ENCODE measurements at regions not wholly inside any gene's neighbourhood (a gene's known extent, or its start where the extent isn't known, plus 50 kb on each side); places are given as distances from the start of the nearest gene placed in this dataset.

DNA sequence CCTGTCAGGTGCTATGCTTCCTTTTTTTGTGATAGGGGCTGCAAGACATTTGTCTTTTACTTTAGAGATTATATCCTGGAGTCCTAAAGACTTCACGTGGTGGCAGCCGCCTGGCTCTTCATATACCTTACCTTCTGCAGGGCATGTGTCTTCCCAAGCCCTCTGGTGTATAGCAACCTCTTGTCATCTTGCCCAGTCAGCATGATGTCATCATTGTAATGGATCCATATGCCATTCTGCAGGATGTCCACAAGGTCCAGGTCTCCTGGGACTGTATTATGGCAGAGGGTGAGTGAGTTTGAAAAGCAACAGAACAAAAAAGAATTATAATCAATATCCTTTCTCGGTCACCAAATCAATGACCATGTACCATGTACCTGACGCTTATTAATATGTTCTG lies 82.2 kb upstream of the SCOC start:
- DNase-seq (ENCODE audit: low read depth, low spot score): no peak
- Histone ChIP-seq H3K4me3 (no peak overlapping the region), H3K9me3 (ENCODE audit: low read depth, low read length) (no peaks in the 10 kb centered on the region), H3K27ac (no peak overlapping the region), H3K9ac (ENCODE audit: insufficient read length) (no peak overlapping the region), H3K36me3 (ENCODE audit: insufficient read depth, low read length) (no peaks in the 10 kb centered on the region)
- TF ChIP-seq FOXP2 (optimal IDR thresholded peaks at IDR 0.05; ENCODE audit: control extremely low read depth, extremely low read length, insufficient read depth) (no peak), POLR2AphosphoS5 (IDR thresholded peaks at IDR 0.05; ENCODE audit: borderline replicate concordance, low read depth, low read length) (no peak), EZH2 (IDR thresholded peaks at IDR 0.05) (no peak)

DNA sequence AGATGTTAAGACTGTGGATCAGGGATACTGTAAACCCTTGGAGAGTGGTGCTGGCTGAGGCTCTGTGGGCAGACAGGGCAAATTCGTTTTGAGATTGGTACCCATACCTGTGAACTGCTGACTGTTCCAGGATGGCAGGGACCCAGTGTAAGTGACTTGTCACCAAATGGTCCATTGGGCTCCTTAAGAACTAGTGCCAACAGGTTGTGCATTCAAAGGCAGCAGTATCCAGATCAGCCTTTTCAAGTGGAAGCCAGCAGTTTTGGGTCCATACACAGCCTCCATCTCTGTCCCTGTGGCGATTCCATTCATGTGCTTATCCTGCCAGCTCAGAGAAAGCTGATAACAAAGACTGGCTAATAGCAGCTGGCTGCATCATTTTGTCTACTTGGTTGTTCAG lies 84.0 kb upstream of the SCOC start:
- Histone ChIP-seq H3K4me3 (no peak overlapping the region), H3K27ac (no peak overlapping the region), H3K9me3 (ENCODE audit: low read depth, low read length) (no peaks in the 10 kb centered on the region), H3K9ac (ENCODE audit: insufficient read length) (no peak overlapping the region), H3K36me3 (ENCODE audit: insufficient read depth, low read length) (no peaks in the 10 kb centered on the region)
- no peak for TF ChIP-seq FOXP2 (optimal IDR thresholded peaks at IDR 0.05; ENCODE audit: control extremely low read depth, extremely low read length, insufficient read depth)
- no peak for TF ChIP-seq EZH2 (IDR thresholded peaks at IDR 0.05)
- TF ChIP-seq POLR2AphosphoS5 (IDR thresholded peaks at IDR 0.05; ENCODE audit: borderline replicate concordance, low read depth, low read length): no peak
- no peak for DNase-seq (ENCODE audit: low read depth, low spot score)

DNA sequence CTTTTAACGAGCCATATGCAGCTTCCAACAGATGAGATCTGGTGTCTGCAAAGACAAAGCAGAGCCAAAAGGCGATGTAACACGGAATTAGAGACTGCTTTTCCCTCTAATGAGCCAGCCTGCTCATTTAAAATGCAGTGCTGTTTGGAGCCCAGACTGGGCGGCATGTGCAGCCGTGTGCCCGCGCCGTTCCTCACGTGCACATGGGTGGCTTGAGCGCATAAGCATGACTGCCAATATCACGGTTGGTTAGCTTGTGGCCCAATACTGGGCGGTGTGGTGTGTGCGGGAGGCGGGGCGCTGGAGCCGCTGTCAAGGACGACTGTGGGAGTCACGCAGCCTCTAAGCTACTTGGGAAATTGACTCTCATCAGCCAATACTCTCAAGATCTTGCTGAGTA lies 87.0 kb upstream of the SCOC start:
- DNase-seq (ENCODE audit: low read depth, low spot score): no peak
- Histone ChIP-seq H3K9me3 (ENCODE audit: low read depth, low read length) (no peaks in the 10 kb centered on the region), H3K9ac (ENCODE audit: insufficient read length) (no peak overlapping the region), H3K36me3 (ENCODE audit: insufficient read depth, low read length) (no peaks in the 10 kb centered on the region), H3K27ac (no peak overlapping the region), H3K4me3 (no peak overlapping the region)
- TF ChIP-seq EZH2 (IDR thresholded peaks at IDR 0.05) (no peak), FOXP2 (optimal IDR thresholded peaks at IDR 0.05; ENCODE audit: control extremely low read depth, extremely low read length, insufficient read depth) (no peak), POLR2AphosphoS5 (IDR thresholded peaks at IDR 0.05; ENCODE audit: borderline replicate concordance, low read depth, low read length) (0 out of 2 replicates have a peak, but pooled peaks have one; percentile 20)

DNA sequence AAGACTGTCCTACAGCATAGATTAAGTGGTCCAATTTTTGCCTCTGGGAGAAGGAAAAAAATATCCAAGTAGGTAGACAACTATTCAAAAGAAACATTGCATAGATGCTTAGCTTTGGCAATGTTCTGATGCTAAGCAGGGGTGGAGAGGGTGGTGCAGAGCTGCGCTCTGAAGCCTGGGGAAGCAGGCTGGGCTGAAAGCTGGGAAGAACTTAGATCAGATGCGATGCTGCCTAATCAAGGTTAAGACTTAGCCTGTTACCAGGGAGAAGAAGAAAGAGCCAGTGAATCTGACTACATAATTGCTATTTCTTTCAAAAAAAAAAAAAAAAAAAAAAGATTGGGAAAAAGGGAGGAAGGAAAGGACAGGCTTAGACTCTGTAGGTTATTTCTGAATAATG lies 89.0 kb upstream of the SCOC start:
- H3K9me3 ChIP-seq (ENCODE audit: low read depth, low read length): no peaks in the 10 kb centered on the region

DNA sequence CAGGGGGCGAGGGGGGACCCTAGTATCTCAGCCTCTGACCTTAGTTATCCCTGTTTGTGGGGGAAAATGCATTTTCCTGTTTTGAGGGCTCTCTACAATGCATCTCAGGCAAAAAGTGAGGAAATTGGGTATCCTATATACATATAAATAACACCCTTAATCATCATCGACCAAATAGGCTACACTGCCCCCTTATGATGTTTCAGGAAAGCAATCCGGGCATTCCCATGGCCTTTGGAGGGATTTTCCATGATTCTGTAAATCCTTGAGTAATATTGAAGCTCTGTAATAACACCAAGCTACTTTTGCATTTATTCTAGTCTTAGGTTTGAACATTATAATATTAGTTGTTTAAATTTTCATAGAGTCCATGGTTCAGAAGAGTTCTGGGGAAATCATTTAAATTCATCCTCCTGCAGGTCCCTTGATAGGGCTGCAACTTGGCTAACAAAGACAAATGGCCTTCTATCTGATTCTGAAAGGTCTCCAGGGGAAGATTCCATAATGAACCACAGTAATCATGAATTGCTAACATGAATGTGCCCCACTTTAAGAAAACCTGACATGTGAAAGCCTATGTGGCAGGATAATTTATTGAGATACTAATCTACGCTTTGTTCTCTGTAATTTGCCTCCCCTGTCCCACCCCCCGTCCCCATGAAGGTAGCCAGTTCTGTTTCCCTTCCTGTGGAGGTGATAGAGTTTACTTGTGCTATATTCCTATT lies 91.5 kb upstream of the SCOC start:
- no peaks in the 10 kb centered on the region for H3K9me3 ChIP-seq (ENCODE audit: low read depth, low read length)
- no peak for TF ChIP-seq EZH2 (IDR thresholded peaks at IDR 0.05)
- no peak for TF ChIP-seq POLR2AphosphoS5 (IDR thresholded peaks at IDR 0.05; ENCODE audit: borderline replicate concordance, low read depth, low read length)
- TF ChIP-seq FOXP2 (optimal IDR thresholded peaks at IDR 0.05; ENCODE audit: control extremely low read depth, extremely low read length, insufficient read depth): no peak
- no peak overlapping the region for H3K27ac ChIP-seq
- no peak overlapping the region for H3K9ac ChIP-seq (ENCODE audit: insufficient read length)
- DNase-seq (ENCODE audit: low read depth, low spot score): no peak
- no peak overlapping the region for H3K4me3 ChIP-seq
- H3K36me3 ChIP-seq (ENCODE audit: insufficient read depth, low read length): no peaks in the 10 kb centered on the region

More for the DNA sequence above, 89.0 kb upstream of the SCOC start:
- DNase-seq (ENCODE audit: low read depth, low spot score): no peak
- TF ChIP-seq POLR2AphosphoS5 (IDR thresholded peaks at IDR 0.05; ENCODE audit: borderline replicate concordance, low read depth, low read length): no peak
- TF ChIP-seq FOXP2 (optimal IDR thresholded peaks at IDR 0.05; ENCODE audit: control extremely low read depth, extremely low read length, insufficient read depth): no peak
- TF ChIP-seq EZH2 (IDR thresholded peaks at IDR 0.05): no peak
- H3K36me3 ChIP-seq (ENCODE audit: insufficient read depth, low read length): no peaks in the 10 kb centered on the region
- H3K27ac ChIP-seq: no peak overlapping the region
- H3K4me3 ChIP-seq: no peak overlapping the region
- no peak overlapping the region for H3K9ac ChIP-seq (ENCODE audit: insufficient read length)

DNA sequence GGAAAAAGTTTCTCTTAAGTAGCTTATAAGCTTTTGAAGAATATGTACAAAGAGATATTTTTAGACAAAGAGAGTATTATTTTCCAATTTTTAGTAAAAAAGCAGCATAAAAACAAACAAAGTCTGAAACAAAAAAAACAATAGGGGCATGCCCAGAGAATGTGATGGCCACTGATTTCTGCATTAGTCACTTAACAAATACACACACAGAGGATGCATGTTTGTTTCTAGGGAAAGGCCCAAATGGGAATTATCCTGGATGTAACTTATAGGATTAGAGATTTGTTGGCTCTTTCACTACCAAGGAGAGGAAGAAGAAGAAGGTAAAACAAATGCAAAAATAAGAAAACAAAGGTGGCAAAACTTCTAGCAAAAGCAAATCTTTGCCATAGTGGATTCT lies 95.9 kb upstream of the SCOC start:
- Histone ChIP-seq H3K36me3 (ENCODE audit: insufficient read depth, low read length) (no peaks in the 10 kb centered on the region), H3K9ac (ENCODE audit: insufficient read length) (no peak overlapping the region), H3K4me3 (no peak overlapping the region), H3K9me3 (ENCODE audit: low read depth, low read length) (no peaks in the 10 kb centered on the region), H3K27ac (no peak overlapping the region)
- TF ChIP-seq FOXP2 (optimal IDR thresholded peaks at IDR 0.05; ENCODE audit: control extremely low read depth, extremely low read length, insufficient read depth): no peak
- TF ChIP-seq EZH2 (IDR thresholded peaks at IDR 0.05): no peak
- no peak for TF ChIP-seq POLR2AphosphoS5 (IDR thresholded peaks at IDR 0.05; ENCODE audit: borderline replicate concordance, low read depth, low read length)
- DNase-seq (ENCODE audit: low read depth, low spot score): no peak

DNA sequence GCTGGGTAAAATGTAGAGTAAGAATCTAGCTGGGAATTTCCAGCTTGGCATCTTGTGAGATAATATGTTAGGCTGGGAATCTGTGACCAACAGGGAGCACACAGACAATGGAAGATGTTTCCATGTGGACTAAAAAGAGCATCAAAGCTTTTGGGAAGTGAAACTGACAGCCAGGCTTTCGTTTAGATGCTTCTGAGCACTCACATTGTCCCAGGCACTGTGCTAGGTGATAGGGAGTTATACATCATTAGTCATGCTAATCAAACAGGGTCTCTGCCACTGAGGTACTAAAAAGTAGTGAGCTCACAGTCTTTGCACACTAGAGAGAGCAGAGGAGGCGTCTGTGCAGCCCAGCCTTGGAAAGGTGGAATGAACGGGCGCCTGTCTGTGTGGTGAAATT lies 101.9 kb upstream of the SCOC start:
- no peaks in the 10 kb centered on the region for H3K9me3 ChIP-seq (ENCODE audit: low read depth, low read length)
- no peak for TF ChIP-seq EZH2 (IDR thresholded peaks at IDR 0.05)
- TF ChIP-seq FOXP2 (optimal IDR thresholded peaks at IDR 0.05; ENCODE audit: control extremely low read depth, extremely low read length, insufficient read depth): no peak
- TF ChIP-seq POLR2AphosphoS5 (IDR thresholded peaks at IDR 0.05; ENCODE audit: borderline replicate concordance, low read depth, low read length): no peak

DNA sequence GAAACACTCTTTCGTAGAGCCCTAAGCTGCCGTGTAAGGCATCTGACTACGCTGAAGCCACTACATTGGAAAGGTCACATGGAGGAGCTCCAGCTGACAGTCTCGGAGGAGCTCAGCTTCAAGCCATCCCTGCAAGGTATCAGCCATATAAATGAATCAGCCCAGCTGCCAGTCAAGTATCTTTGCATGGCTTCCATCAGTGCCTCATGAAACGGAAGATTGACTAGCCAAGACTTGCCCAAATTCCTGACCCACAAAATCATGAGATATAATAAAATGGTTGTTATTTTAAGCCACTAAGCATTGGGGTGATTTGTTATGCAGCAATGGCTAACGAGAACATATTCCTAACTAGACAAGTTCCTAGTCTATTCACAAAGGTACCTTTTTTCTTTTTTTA lies 104.1 kb upstream of the SCOC start:
- no peak overlapping the region for H3K27ac ChIP-seq
- H3K9ac ChIP-seq (ENCODE audit: insufficient read length): no peak overlapping the region
- H3K36me3 ChIP-seq (ENCODE audit: insufficient read depth, low read length): no peaks in the 10 kb centered on the region
- no peak for DNase-seq (ENCODE audit: low read depth, low spot score)
- no peak overlapping the region for H3K4me3 ChIP-seq
- TF ChIP-seq EZH2 (IDR thresholded peaks at IDR 0.05) (no peak), POLR2AphosphoS5 (IDR thresholded peaks at IDR 0.05; ENCODE audit: borderline replicate concordance, low read depth, low read length) (no peak), FOXP2 (optimal IDR thresholded peaks at IDR 0.05; ENCODE audit: control extremely low read depth, extremely low read length, insufficient read depth) (no peak)
- H3K9me3 ChIP-seq (ENCODE audit: low read depth, low read length): no peaks in the 10 kb centered on the region

More for the DNA sequence above, 101.9 kb upstream of the SCOC start:
- Histone ChIP-seq H3K27ac (no peak overlapping the region), H3K36me3 (ENCODE audit: insufficient read depth, low read length) (no peaks in the 10 kb centered on the region), H3K9ac (ENCODE audit: insufficient read length) (no peak overlapping the region), H3K4me3 (no peak overlapping the region)
- no peak for DNase-seq (ENCODE audit: low read depth, low spot score)

Measured in SK-N-MC (cell line).